HG03045 (cell line): ENCODE measurements at regions not wholly inside any gene's neighbourhood (a gene's known extent, or its start where the extent isn't known, plus 50 kb on each side); places are given as distances from the start of the nearest gene placed in this dataset.

Experiments
- ATAC-seq: cut with Tn5 transposase; IDR thresholded peaks from one replicate; pipeline ENCODE4 v1.9.1; 2021; ENCODE audit warnings: mild to moderate bottlenecking, moderate library complexity; ENCODE audit not compliant: unreplicated experiment

DNA sequence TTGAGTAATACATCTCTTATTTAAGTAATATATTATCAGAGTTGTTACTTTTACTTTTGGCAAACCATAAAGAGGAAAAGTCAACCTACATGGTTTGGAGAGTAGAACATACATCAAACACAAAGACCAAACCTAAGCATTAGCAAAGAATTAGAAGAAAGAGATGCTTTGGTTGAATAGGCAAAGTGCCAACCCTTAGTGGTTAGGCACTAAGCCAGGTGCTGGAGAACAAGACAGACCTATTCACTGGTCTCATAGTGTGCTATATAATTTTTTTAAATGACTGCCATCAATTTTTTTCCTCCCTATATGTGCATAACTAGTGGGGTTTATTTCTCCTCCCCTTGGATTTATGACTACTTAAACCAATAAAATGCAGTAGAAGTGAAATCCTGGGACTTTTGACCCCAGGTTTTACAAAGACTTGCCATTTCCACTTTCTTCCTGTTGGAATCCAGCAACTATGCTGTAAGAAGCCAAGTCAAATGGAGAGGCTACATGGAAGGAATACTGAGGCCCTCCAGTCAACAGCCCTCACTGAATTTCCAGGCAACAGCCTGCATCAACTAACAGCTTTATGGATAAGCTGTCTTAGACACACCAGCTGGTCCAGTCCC lies 69.8 kb upstream of the HAO2 start:
- ATAC-seq = no peak

DNA sequence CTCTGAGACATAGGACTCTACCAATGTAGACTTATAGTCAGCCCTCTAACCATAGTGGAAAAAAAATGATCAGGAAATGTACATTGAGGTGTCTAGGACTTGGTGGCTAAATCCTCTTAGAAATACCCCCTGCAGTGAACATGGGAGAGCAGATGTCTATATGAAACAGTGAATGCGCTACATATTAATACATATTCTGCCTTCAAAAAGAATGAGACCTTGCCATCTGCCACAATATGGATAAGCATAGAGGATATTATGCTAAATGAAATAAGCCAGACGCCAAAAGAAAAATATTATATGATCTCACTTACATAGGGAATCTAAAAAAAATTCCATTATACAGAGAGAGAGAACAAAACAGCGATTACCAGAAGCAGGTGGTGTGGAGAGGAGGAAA lies 66.6 kb upstream of the HAO2 start:
- no peak for ATAC-seq

DNA sequence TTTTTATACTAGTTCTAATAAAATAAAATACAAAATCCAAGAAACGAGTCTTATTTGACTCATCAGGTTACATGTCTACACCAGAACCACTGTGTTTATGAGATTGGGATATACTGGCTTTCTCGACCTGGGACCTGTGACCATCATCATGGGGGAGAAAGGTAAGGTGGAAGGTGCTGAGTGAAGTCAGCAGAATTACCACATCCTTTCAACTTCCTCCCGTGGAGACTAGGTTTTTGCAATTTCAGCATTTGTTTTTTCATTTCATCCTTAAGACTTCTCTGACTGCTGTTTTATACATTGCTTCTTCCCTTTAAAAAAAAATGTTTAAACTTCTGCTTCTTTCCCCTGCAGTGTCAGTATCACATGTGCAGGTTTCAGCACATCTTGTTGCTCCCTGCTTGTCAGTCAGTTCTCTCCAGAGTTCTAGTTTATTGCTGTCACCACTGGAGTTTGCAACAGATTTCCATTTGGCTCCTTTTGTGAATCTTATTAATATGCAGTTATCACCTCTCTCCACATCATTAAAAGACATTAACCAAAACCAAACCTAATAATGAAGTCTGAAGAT lies 60.4 kb upstream of the HAO2 start:
- ATAC-seq = no peak

DNA sequence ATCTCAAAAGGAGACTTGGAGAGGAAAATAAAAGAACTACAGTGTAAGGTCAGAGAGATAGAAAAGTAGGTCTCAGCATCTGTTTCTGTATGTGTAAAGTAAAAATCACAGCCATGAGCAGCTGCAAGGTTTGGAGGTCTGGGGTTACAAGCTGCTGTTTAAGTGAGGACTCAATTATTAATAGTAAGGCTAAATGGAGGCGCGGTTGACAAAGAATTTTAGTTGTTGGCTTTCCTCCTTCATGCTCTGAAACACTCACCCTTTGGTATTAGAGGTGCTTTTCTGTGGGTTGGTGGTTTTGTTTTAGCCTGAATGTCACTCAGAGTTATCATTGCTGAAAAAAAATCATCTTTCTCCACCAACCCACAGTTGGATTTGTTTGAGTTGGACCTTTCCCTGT lies 59.8 kb upstream of the HAO2 start:
- ATAC-seq = no peak

DNA sequence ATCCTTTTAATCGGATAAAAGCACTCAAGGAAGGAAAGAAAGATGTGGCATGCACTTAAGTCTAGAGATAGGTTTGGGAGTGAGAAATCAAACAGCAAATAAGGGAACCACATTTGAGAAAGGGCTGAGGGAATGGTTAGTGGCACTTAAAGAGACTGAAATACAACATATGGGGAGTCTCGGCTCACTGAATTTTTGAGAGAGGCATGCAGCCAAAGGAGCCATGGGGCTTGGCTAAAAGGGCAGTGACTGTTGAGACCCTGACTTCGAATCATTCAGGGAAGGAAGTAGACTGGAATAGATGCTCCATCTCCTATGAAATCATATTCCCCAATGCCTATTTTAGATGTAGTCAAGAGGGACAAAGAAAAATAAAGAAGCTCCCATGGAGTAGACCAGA lies 58.3 kb upstream of the HAO2 start:
- ATAC-seq = no peak

DNA sequence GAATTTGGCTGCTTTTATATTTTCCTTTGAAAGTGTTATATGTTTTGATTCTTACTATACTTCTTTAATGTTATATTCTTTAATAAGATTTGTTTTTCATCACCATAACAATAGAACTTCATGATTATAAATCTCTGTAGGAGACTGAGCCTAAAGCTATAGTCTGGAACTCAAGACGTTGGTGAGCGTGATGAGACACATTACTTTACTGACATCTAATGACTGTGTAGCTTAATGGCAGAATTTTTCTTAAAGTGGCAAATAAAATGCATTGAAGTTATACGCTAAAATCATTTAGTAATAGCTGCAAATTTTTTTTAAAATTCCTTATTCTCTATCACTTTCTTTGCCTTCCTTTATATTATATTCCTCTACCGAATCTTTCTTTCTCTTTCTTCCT lies 56.1 kb upstream of the HAO2 start:
- no peak for ATAC-seq

DNA sequence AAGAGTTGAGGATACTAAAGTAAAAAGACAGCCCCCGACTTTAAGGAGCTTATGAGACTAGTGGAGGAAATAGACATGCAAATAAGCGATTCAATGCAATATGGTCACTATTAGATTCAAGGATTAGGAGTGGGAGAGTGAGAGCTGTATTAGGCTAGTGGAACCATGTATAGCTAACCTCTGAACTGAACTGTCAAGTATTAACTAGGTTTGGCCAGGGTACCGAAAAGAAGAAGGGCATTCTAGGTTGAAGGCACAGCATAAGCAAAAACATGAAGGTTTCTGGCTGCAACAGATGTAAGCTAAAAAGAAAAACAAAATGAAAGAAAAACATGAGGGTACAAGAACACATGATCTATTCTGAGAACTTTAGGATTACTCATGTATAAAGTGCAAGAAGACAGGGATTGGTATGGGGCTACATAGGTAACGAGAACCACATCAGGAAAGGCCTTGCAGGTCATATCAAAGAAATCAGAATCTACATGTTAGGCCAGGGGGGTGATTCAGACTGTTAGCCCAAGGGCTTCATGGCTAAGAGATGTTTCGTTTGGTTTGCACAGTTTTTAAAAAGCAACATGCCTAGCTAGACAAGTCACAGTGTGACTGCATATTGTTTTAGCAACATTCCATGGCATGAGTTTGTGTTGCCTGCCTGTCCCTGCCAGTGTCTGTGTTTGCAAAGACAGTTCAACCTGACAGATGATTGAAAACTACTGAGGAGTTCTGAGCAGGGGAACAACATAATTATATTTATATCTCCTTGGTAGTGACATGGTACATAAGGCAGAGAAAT lies 54.4 kb upstream of the HAO2 start:
- ATAC-seq = no peak

DNA sequence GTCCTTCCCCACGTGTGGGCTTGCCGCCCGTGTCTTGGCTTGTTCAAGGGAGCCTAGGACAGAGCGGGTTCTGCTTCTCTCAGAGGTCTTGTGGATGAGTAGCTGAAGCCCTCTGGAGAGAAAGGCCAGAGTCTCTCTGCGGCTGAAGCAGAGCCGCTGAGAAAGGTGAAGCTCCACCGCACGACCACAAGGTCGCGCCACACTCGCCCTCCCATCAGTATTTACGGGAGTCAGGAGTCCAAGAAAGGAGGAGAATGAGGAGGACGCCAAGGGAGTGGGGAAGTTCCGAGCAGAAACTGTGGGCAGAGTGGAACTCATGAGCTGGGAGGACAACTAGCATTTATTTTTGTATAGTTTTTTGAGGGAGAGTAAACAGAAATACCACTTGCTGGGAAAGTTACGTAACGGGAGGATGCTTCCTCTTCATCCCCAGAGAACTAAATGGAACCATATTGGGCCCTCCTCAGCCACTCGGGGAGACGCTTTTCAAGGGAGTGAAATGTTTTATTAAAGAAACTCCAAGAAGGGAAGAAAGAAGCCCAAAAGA lies 51.6 kb upstream of the HAO2 start:
- ATAC-seq = no peak

DNA sequence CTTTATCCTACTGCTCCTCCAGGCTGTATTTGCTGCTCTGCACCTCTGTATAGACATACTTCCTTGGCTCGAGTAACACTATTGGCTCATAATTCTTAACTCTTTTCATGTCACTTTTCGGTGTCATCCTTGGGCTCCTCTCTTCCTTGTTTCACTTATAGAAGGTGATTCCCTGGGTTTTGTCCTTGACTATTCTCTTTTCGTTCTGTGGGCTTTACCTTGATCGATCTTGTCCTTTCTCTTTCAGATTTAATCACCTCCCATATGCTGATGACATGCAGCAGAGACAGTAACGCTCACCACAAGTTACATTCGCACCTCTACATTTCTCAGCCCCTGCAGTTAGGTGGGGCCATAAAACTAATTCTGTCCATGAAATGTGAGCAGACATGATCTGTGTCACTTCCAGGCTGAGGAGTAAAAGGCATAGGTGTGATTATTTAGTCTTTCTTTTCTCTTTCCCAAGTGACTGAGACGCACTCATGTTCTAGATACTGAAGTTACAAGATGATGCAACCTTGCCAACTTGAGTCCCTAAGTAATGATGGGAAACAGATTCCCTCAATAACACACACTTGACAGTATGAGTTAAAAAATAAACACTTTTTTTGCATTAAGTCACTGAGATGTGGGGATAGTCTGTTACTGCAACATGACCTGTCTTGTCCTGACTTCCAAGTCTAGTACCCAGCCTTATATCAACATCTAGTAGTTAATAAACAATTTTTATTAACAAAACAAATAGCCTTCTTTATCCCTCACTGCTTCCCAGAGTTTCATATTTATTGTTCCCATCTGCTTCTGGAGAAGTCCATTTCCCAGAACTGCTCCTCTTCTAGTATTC lies 49.9 kb upstream of the HAO2 start:
- ATAC-seq = peak; percentile 75
